HCT116 (cell line): ENCODE measurements at regions not wholly inside any gene's neighbourhood (a gene's known extent, or its start where the extent isn't known, plus 50 kb on each side); places are given as distances from the start of the nearest gene placed in this dataset.

ENCODE experiments used
- ATAC-seq: fragments of 200-7000 bp; cut with Tn5 transposase; 2 replicates; pipeline ENCODE4 v1.9.1; 2020; ENCODE audit warnings: mild to moderate bottlenecking, moderate library complexity
- BruUV-seq: library from RNA; stranded (reverse); fragments of 400-500 nt; replicated peaks from 2 replicates; lab custom pipeline; 2021; lab: Mats Ljungman, UMichigan
- CTCF ChIA-PET: fragments of 300-600 bp; sonication (Branson Sonifier 250); formaldehyde crosslinking; loops from one replicate; lab custom pipeline; 2021; ENCODE audit warnings: antibody characterized with exemption; lab: Charles Lee
- POLR2A ChIA-PET: fragments of 300-600, 350-600 bp; sonication (Branson Sonifier 250); formaldehyde crosslinking; loops from one replicate; lab custom pipeline; 2021; ENCODE audit warnings: antibody characterized with exemption; lab: Charles Lee
- RAD21 ChIA-PET, 2 experiments: fragments of 300-600 bp; sonication (Branson Sonifier 250); formaldehyde crosslinking; loops; one replicate each; lab custom pipeline; 2023; ENCODE audit warnings: low total read pairs in 2 of 2; ENCODE audit not compliant: uncharacterized antibody in 2 of 2, unreplicated experiment in 2 of 2, low non-redundant PET in 1 of 2; lab: Charles Lee
- DNase-seq: peaks from one replicate; pipeline ENCODE4 v3.0.0-alpha.2; 2010; ENCODE audit warnings: low read depth, low spot score
- H2AFZ ChIP-seq: fragments of 200-600 bp; shearing (Covaris generic), sonication (generic); 2 replicates; pipeline ENCODE4 v1.6.1; 2017; ENCODE audit warnings: low read depth, mixed run types, mixed read lengths, antibody characterized with exemption, low read length; ENCODE audit not compliant: poor library complexity, severe bottlenecking
- H3K27ac ChIP-seq: 2 replicates; pipeline ENCODE4 v1.5.1; 2012; ENCODE audit warnings: low read depth, low read length
- H3K27me3 ChIP-seq: fragments of 200-600 bp; sonication (generic); 2 replicates; pipeline ENCODE4 v1.6.1; 2016; ENCODE audit warnings: mixed run types, low read length, mixed read lengths; ENCODE audit not compliant: insufficient read depth
- H3K36me3 ChIP-seq, 2 experiments: fragments of 200-500 bp in 1 of 2; fragments of 200-600 bp in 1 of 2; sonication (Bioruptor generic) in 1 of 2; sonication (generic) in 1 of 2; 2 replicates each; pipeline versions ENCODE4 v1.5.1 to v1.6.1; 2014 to 2016; ENCODE audit warnings: low read length in 2 of 2, inconsistent platforms in 1 of 2, mixed read lengths in 1 of 2, mixed run types in 1 of 2; ENCODE audit not compliant: insufficient read depth in 2 of 2, control insufficient read depth in 1 of 2
- H3K4me1 ChIP-seq, 2 experiments: fragments of 200-600 bp in 1 of 2; sonication (generic) in 1 of 2; 2 replicates each; pipeline versions ENCODE4 v1.5.1 to v1.6.1; 2012 to 2017; ENCODE audit warnings: low read length in 2 of 2, inconsistent platforms in 1 of 2, mild to moderate bottlenecking in 1 of 2, mixed read lengths in 1 of 2, mixed run types in 1 of 2, moderate library complexity in 1 of 2; ENCODE audit not compliant: insufficient read depth in 2 of 2, control insufficient read depth in 1 of 2
- H3K4me2 ChIP-seq: fragments of 200-600 bp; sonication (generic); 2 replicates; pipeline ENCODE4 v1.6.1; 2017; ENCODE audit warnings: mixed run types, low read length, mixed read lengths
- H3K4me3 ChIP-seq, 2 experiments: fragments of 200-600 bp in 1 of 2; sonication (generic) in 1 of 2; replicated peaks in 1 of 2; 2 replicates each; pipeline ENCODE4 v1.5.1; 2011 to 2016; ENCODE audit warnings: low read length in 2 of 2, control low read depth in 1 of 2, low read depth in 1 of 2, mild to moderate bottlenecking in 1 of 2, mixed read lengths in 1 of 2, mixed run types in 1 of 2
- H3K79me2 ChIP-seq: fragments of 200-600 bp; sonication (generic); 2 replicates; pipeline ENCODE4 v1.6.1; 2017; ENCODE audit warnings: mild to moderate bottlenecking, mixed run types, low read length, moderate library complexity, mixed read lengths; ENCODE audit not compliant: insufficient read depth
- H3K9ac ChIP-seq: fragments of 200-600 bp; sonication (generic); 2 replicates; pipeline ENCODE4 v1.6.1; 2016; ENCODE audit warnings: low read length, mixed read lengths
- H3K9me2 ChIP-seq: fragments of 200-600 bp; sonication (generic), shearing (Covaris generic); 2 replicates; pipeline ENCODE4 v1.6.1; 2017; ENCODE audit warnings: mixed run types, mild to moderate bottlenecking, moderate library complexity; ENCODE audit not compliant: insufficient read depth
- H3K9me3 ChIP-seq, 2 experiments: fragments of 200-500 bp in 1 of 2; fragments of 200-600 bp in 1 of 2; sonication (Bioruptor generic) in 1 of 2; sonication (generic) in 1 of 2; 2 replicates each; pipeline ENCODE4 v1.6.1; 2014 to 2017; ENCODE audit warnings: low read length in 2 of 2, mixed read lengths in 2 of 2, inconsistent platforms in 1 of 2, low read depth in 1 of 2, mild to moderate bottlenecking in 1 of 2, mixed run types in 1 of 2, moderate library complexity in 1 of 2; ENCODE audit not compliant: control insufficient read depth in 1 of 2, insufficient read depth in 1 of 2
- H4K20me1 ChIP-seq: fragments of 200-600 bp; sonication (generic), shearing (Covaris generic); 2 replicates; pipeline ENCODE4 v1.6.1; 2017; ENCODE audit warnings: mixed run types, mild to moderate bottlenecking, moderate library complexity; ENCODE audit not compliant: insufficient read depth
- ATF3 ChIP-seq: IDR thresholded peaks from 2 replicates; pipeline ENCODE4 v1.6.1; 2012
- CBX3 ChIP-seq: IDR thresholded peaks from 2 replicates; pipeline ENCODE4 v1.6.1; 2012; ENCODE audit warnings: low read depth
- ELF1 ChIP-seq: IDR thresholded peaks from 2 replicates; pipeline ENCODE4 v1.6.1; 2012; ENCODE audit warnings: low read depth, borderline replicate concordance
- EZH2 ChIP-seq: fragments of 200-600 bp; sonication (generic); IDR thresholded peaks from 2 replicates; pipeline ENCODE4 v1.6.1; 2017; ENCODE audit warnings: antibody characterized with exemption, mixed run types
- EZH2phosphoT487 ChIP-seq: fragments of 200-600 bp; IDR thresholded peaks from 2 replicates; pipeline ENCODE4 v1.6.1; 2018; ENCODE audit warnings: antibody characterized with exemption, borderline replicate concordance
- FOSL1 ChIP-seq: IDR thresholded peaks from 2 replicates; pipeline ENCODE4 v1.6.1; 2012; ENCODE audit warnings: low read depth
- JUND ChIP-seq: IDR thresholded peaks from 2 replicates; pipeline ENCODE4 v1.6.1; 2012
- POLR2A ChIP-seq: IDR thresholded peaks from 2 replicates; pipeline ENCODE4 v1.7.0; 2011; ENCODE audit warnings: borderline replicate concordance; ENCODE audit not compliant: insufficient read depth, insufficient read length; ENCODE audit errors: extremely low read depth
- RAD21 ChIP-seq: IDR thresholded peaks from 2 replicates; pipeline ENCODE4 v1.6.1; 2012; ENCODE audit warnings: low read depth, mild to moderate bottlenecking
- REST ChIP-seq: IDR thresholded peaks from 2 replicates; pipeline ENCODE4 v1.6.1; 2012; ENCODE audit warnings: low read depth
- SP1 ChIP-seq: IDR thresholded peaks from 2 replicates; pipeline ENCODE4 v1.6.1; 2012; ENCODE audit warnings: low read depth
- SRF ChIP-seq: IDR thresholded peaks from 2 replicates; pipeline ENCODE4 v1.6.1; 2012; ENCODE audit warnings: low read depth
- TCF7L2 ChIP-seq: IDR thresholded peaks from 2 replicates; pipeline ENCODE4 v1.7.0; 2011; ENCODE audit warnings: borderline replicate concordance, inconsistent platforms; ENCODE audit not compliant: insufficient read depth, insufficient read length; ENCODE audit errors: extremely low read depth
- YY1 ChIP-seq: IDR thresholded peaks from 2 replicates; pipeline ENCODE4 v1.6.1; 2011; ENCODE audit warnings: low read length, low read depth, moderate library complexity, mild to moderate bottlenecking; ENCODE audit not compliant: insufficient replicate concordance; ENCODE audit errors: extremely low read depth
- ZFX ChIP-seq: fragments of 450-650 bp; IDR thresholded peaks from 2 replicates; pipeline ENCODE4 v1.6.1; 2017
- ZNF274 ChIP-seq: fragments of 200-500 bp; sonication (Bioruptor generic); IDR thresholded peaks from 2 replicates; pipeline ENCODE4 v1.6.1; 2014; ENCODE audit warnings: mild to moderate bottlenecking, low read depth, low read length, inconsistent platforms
- intact Hi-C: fragments of 100-400 bp; cut with micrococcal nuclease; formaldehyde crosslinking; loops from 2 replicates; pipeline ENCODE4 v1.10.0; 2022
- TF ChIP-seq, protein P1 (sequence below): IDR thresholded peaks from 2 replicates; pipeline ENCODE4 v1.6.1; 2011; ENCODE audit warnings: mild to moderate bottlenecking, low read length, moderate library complexity; ENCODE audit not compliant: insufficient replicate concordance; ENCODE audit errors: extremely low read depth
- TF ChIP-seq, protein P2 (sequence below), 3 experiments: fragments of 200-600 bp in 1 of 3; sonication (generic) in 1 of 3; IDR thresholded peaks in 2 of 3; conservative IDR thresholded peaks in 1 of 3; 2 replicates each; pipeline ENCODE4 v1.5.1; 2012 to 2017; ENCODE audit warnings: low read depth in 2 of 3, low read length in 2 of 3, antibody characterized with exemption in 1 of 3, borderline replicate concordance in 1 of 3, control low read depth in 1 of 3, mild to moderate bottlenecking in 1 of 3, mixed read lengths in 1 of 3, mixed run types in 1 of 3, moderate library complexity in 1 of 3; ENCODE audit not compliant: insufficient read depth in 1 of 3
- TF ChIP-seq, protein P3 (sequence below): IDR thresholded peaks from 2 replicates; pipeline ENCODE4 v1.6.1; 2012

DNA sequence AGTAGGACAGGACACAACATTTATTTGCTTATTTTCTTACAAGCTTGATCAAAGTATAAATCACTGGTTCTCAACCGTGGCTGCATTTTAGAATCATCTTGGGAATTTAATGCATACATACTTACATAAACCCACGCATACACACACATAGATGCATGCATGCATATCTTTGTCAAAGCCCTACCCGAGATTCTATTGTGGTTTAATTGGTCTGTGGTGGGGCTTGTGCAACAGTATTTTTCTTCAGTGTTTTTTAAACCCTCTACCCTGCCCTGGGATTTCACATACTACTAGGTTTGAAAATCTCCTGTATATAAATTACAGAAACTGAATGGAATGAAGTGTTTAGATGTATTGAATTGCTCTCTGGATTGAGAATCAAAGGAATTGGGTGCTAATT lies 1166.2 kb downstream of the MAT2B start:
- POLR2A ChIA-PET = no interaction called here

More for the DNA sequence above, 1166.2 kb downstream of the MAT2B start:
- no peak overlapping the region for H3K4me2 ChIP-seq
- peaks cover 0 to 8% of the 10 kb centered on the region in 2 experiments; a peak in 2 of 4 replicates for H3K9me3 ChIP-seq
- no peak overlapping the region for H3K9ac ChIP-seq
- no peaks in the 10 kb centered on the region for H4K20me1 ChIP-seq
- H2AFZ ChIP-seq = no peak overlapping the region
- CTCF ChIA-PET = no interaction called here
- no peaks in the 10 kb centered on the region for H3K27me3 ChIP-seq
- H3K9me2 ChIP-seq = no peaks in the 10 kb centered on the region
- no peaks in the 10 kb centered on the region for H3K36me3 ChIP-seq
- H3K27ac ChIP-seq = no peak overlapping the region
- intact Hi-C loops = no loop called here
- TF ChIP-seq REST (no peak), TCF7L2 (no peak), FOSL1 (no peak), ELF1 (no peak), POLR2A (no peak), CBX3 (no peak), JUND (no peak), SP1 (no peak), ATF3 (no peak), YY1 (no peak), RAD21 (no peak), ZNF274 (no peak), EZH2 (no peak), EZH2phosphoT487 (no peak), SRF (no peak), ZFX (no peak)
- TF ChIP-seq, protein P1, sequence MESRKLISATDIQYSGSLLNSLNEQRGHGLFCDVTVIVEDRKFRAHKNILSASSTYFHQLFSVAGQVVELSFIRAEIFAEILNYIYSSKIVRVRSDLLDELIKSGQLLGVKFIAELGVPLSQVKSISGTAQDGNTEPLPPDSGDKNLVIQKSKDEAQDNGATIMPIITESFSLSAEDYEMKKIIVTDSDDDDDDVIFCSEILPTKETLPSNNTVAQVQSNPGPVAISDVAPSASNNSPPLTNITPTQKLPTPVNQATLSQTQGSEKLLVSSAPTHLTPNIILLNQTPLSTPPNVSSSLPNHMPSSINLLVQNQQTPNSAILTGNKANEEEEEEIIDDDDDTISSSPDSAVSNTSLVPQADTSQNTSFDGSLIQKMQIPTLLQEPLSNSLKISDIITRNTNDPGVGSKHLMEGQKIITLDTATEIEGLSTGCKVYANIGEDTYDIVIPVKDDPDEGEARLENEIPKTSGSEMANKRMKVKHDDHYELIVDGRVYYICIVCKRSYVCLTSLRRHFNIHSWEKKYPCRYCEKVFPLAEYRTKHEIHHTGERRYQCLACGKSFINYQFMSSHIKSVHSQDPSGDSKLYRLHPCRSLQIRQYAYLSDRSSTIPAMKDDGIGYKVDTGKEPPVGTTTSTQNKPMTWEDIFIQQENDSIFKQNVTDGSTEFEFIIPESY = no peak
- TF ChIP-seq, protein P2, sequence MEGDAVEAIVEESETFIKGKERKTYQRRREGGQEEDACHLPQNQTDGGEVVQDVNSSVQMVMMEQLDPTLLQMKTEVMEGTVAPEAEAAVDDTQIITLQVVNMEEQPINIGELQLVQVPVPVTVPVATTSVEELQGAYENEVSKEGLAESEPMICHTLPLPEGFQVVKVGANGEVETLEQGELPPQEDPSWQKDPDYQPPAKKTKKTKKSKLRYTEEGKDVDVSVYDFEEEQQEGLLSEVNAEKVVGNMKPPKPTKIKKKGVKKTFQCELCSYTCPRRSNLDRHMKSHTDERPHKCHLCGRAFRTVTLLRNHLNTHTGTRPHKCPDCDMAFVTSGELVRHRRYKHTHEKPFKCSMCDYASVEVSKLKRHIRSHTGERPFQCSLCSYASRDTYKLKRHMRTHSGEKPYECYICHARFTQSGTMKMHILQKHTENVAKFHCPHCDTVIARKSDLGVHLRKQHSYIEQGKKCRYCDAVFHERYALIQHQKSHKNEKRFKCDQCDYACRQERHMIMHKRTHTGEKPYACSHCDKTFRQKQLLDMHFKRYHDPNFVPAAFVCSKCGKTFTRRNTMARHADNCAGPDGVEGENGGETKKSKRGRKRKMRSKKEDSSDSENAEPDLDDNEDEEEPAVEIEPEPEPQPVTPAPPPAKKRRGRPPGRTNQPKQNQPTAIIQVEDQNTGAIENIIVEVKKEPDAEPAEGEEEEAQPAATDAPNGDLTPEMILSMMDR (IDR thresholded peaks at IDR 0.05 in 2 of 3, conservative IDR thresholded peaks at IDR 0.05 in 1 of 3; ENCODE audit: borderline replicate concordance in 1 of 3, insufficient read depth in 1 of 3, low read depth in 2 of 3, low read length in 2 of 3) = no peak
- TF ChIP-seq, protein P3, sequence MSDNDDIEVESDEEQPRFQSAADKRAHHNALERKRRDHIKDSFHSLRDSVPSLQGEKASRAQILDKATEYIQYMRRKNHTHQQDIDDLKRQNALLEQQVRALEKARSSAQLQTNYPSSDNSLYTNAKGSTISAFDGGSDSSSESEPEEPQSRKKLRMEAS = no peak
- no peaks in the 10 kb centered on the region for H3K79me2 ChIP-seq
- no TSS peak for BruUV-seq
- no peaks in the 10 kb centered on the region for H3K4me1 ChIP-seq
- RAD21 ChIA-PET = no interaction called here
- ATAC-seq (no peak), DNase-seq (no peak)
- H3K4me3 ChIP-seq = no peak overlapping the region
